ENCODE measurements at regions not wholly inside any gene's neighbourhood (a gene's known extent, or its start where the extent isn't known, plus 50 kb on each side); places are given as distances from the start of the nearest gene placed in this dataset.
"Not testable (repeated sequence)": the region's sequence is repeated elsewhere in the genome, so short reads cannot be mapped to it uniquely, and the experiment has no call there.

GRCh38 chr7:67918158-67918557 lies 921.5 kb downstream of the TYW1 start:
- no peak for DNase-seq

- no peak for DNase-seq
These were observed 926.7 kb downstream of the TYW1 start for GRCh38 chr7:67923286-67923685.

- DNase-seq = no peak
These were observed 931.5 kb downstream of the TYW1 start for GRCh38 chr7:67928141-67928540.

GRCh38 chr7:67936447-67936846 lies 939.8 kb downstream of the TYW1 start:
- DNase-seq = not testable (repeated sequence)

- no peak for DNase-seq
These were observed 943.8 kb downstream of the TYW1 start for GRCh38 chr7:67940400-67940799.

GRCh38 chr7:67947191-67947590 lies 950.6 kb downstream of the TYW1 start:
- no peak for DNase-seq

- peak; percentile 65 for DNase-seq
These were observed 951.0 kb downstream of the TYW1 start for GRCh38 chr7:67947646-67948045.

- peak; percentile 10 for DNase-seq
These were observed 953.9 kb downstream of the TYW1 start for GRCh38 chr7:67950321-67951083.

DNA sequence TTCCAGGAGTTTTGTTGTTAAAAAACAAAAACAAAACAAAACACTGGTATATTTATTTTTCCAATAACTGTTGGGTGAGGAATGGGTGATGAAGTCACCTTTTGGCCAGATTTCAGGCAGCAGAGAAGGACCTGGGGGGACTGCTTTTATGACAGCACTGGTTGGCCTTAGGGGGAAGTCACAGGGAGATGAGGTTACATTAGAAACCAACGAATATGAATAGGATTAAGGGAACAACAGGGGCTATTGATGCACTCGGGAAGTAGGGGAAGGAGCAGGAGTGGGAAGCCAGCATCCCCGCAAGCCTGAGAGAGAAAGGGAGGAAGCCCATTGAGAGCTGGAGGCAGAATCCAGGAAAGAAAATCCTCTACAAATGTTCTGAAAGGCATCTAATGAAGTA lies 958.4 kb downstream of the TYW1 start:
- DNase-seq = no peak

GRCh38 chr7:67962863-67963262 lies 966.2 kb downstream of the TYW1 start:
- no peak for DNase-seq

DNA sequence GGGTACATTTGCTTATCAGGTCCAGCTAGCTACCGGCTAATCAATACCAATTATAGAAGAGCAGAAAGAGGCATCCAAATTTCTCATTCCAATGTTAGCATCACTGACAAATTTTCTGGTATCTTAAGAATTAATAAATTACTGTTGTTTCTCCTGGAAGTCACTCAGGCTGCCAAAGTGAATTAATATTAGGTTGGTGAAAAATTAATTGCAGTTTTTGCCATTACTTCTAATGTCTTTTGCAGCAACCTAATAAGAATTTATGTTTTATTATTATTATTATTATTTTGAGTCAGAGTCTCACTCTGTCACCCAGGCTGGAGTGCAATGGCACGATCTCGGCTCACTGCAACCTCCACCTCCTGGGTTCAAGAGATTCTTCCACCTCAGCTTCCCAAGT lies 979.9 kb downstream of the TYW1 start:
- DNase-seq = no peak

GRCh38 chr7:67983486-67983885 lies 986.9 kb downstream of the TYW1 start:
- DNase-seq = no peak

DNA sequence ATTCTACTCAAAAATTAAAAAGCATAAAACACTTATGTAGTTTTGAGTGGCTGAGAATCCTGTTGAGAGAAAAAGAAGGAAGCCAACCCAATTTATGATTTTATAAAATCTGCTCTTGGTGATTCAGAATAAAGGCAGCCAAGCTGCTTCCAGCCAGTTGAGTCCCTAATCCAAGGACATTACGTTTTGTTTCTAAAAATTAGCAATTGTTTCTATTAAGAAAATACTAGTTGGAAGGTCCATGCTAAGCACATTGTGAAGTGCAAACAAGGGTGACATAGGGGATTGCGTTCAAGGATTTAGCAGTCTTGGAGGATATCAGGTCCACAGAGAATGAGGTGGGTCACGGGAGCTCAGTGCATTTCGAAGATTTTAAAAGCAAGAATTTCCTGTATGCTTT lies 987.7 kb downstream of the TYW1 start:
- DNase-seq = no peak

- no peak for DNase-seq
These were observed 992.5 kb downstream of the TYW1 start for GRCh38 chr7:67989142-67989541.

GRCh38 chr7:67990003-67990402 lies 993.4 kb downstream of the TYW1 start:
- DNase-seq = no peak

GRCh38 chr7:67990716-67991115 lies 994.1 kb downstream of the TYW1 start:
- DNase-seq = no peak

DNA sequence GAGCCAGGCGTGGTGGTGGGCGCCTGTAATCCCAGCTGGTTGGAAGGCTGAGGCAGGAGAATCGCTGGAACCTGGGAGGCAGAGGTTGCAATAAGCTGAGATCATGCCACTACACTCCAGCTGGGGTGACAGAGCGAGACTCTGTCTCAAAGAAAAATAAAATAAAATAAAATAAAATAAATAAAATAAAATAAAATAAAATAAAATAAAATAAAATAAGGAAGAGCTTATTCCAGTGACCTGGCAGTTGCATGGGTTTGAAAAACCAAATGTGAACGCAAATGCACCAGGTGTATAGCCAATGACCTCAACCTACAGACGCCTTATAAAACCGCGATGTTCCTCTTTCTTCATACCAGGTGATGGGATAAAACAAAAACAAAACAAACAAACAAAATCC lies 995.7 kb downstream of the TYW1 start:
- no peak for DNase-seq

GRCh38 chr7:68005992-68006391 lies 1009.4 kb downstream of the TYW1 start:
- DNase-seq = no peak

- DNase-seq = no peak
These were observed 1010.0 kb downstream of the TYW1 start for GRCh38 chr7:68006619-68007018.

- no peak for DNase-seq
These were observed 1013.1 kb downstream of the TYW1 start for GRCh38 chr7:68009716-68010115.

GRCh38 chr7:68014031-68014736 lies 1017.6 kb downstream of the TYW1 start:
- DNase-seq = no peak

- DNase-seq = no peak
These were observed 1018.7 kb downstream of the TYW1 start for GRCh38 chr7:68015122-68015977.

GRCh38 chr7:68015978-68016532 lies 1019.4 kb downstream of the TYW1 start:
- no peak for DNase-seq
